Small intestine (tissue), 7 donors: ENCODE measurements at regions not wholly inside any gene's neighbourhood (a gene's known extent, or its start where the extent isn't known, plus 50 kb on each side); places are given as distances from the start of the nearest gene placed in this dataset.

Experiments used
- DNase-seq, 2 donors: peaks; one replicate each; pipeline versions ENCODE4 v3.0.0 to v3.0.0-alpha.2; 2013
- FAIRE-seq: peaks from 2 replicates; lab custom pipeline; 2012; peaks lifted over from hg19 to GRCh38; lab: Jason Lieb, UNC
- H3K27ac ChIP-seq, 3 donors: one replicate each; pipeline ENCODE4 v1.5.1; 2013; ENCODE audit warnings: low read length in 2 of 3, mild to moderate bottlenecking in 2 of 3, control low read depth in 1 of 3, inconsistent platforms in 1 of 3, low read depth in 1 of 3, moderate library complexity in 1 of 3
- H3K27me3 ChIP-seq, 3 donors: one replicate each; pipeline ENCODE4 v1.6.1; 2013; ENCODE audit warnings: low read length in 3 of 3, inconsistent platforms in 1 of 3; ENCODE audit not compliant: control insufficient read depth in 3 of 3, insufficient read depth in 3 of 3
- H3K36me3 ChIP-seq, 3 donors: one replicate each; pipeline ENCODE4 v1.6.1; 2013; ENCODE audit warnings: low read length in 3 of 3, inconsistent platforms in 1 of 3, low read depth in 1 of 3, mild to moderate bottlenecking in 1 of 3, moderate library complexity in 1 of 3; ENCODE audit not compliant: control insufficient read depth in 3 of 3, insufficient read depth in 2 of 3
- H3K4me1 ChIP-seq, 3 donors: one replicate each; pipeline ENCODE4 v1.6.1; 2013; ENCODE audit warnings: low read length in 2 of 3, inconsistent platforms in 1 of 3, low read depth in 1 of 3, mild to moderate bottlenecking in 1 of 3, moderate library complexity in 1 of 3; ENCODE audit not compliant: control insufficient read depth in 3 of 3, insufficient read depth in 2 of 3
- H3K4me3 ChIP-seq, 3 donors: one replicate each; pipeline ENCODE4 v1.5.1; 2013; ENCODE audit warnings: low read length in 3 of 3, control low read depth in 1 of 3, inconsistent platforms in 1 of 3, low read depth in 1 of 3, mild to moderate bottlenecking in 1 of 3, moderate library complexity in 1 of 3
- H3K9me3 ChIP-seq, 2 donors: one replicate each; pipeline ENCODE4 v1.6.1; 2013; ENCODE audit warnings: low read depth in 1 of 2, low read length in 1 of 2; ENCODE audit not compliant: control insufficient read depth in 2 of 2, insufficient read depth in 1 of 2
- WGBS, 3 donors: extraction: QIAGEN DNeasy Blood & Tissue Kit; methylation state at CpG; one replicate each; pipeline ENCODE4 v1.1.7; 2013; 5-methylcytosine and 5-hydroxymethylcytosine counted together
- donor health status: healthy with polysubstance abuse.
- donor health status: control.
- donor health status: control.
- donor health status: Bipolar disorder and iron deficiency.
- donor health status: healthy.

GRCh38 chr12:30345744-30346471, 349.8 kb downstream of the IPO8 start:
- Histone ChIP-seq H3K27ac (no peak overlapping the region), H3K36me3 (no peaks in the 10 kb centered on the region), H3K4me3 (no peak overlapping the region), H3K27me3 (no peaks in the 10 kb centered on the region), H3K9me3 (peaks cover 0 to 10% of the 10 kb centered on the region in 2 donors), H3K4me1 (no peaks in the 10 kb centered on the region)
- FAIRE-seq (no peak), DNase-seq (no peak)
- 73 to 81% (median 77%) methylated on average over 4 of the region's 4 CpGs for WGBS, 3 donors

- Histone ChIP-seq H3K9me3 (peaks cover 0 to 14% of the 10 kb centered on the region in 2 donors), H3K4me1 (no peaks in the 10 kb centered on the region), H3K27me3 (no peaks in the 10 kb centered on the region), H3K36me3 (no peaks in the 10 kb centered on the region), H3K4me3 (no peak overlapping the region), H3K27ac (no peak overlapping the region)
- FAIRE-seq (no peak), DNase-seq (no peak)
Observed at GRCh38 chr12:30330565-30330964, 365.1 kb downstream of the IPO8 start.

GRCh38 chr12:30329281-30329680, 366.4 kb downstream of the IPO8 start:
- 75 to 84% (median 80%) methylated on average over 2 of the region's 2 CpGs for WGBS, 3 donors
- Histone ChIP-seq H3K9me3 (peaks cover 0 to 14% of the 10 kb centered on the region in 2 donors), H3K4me1 (no peaks in the 10 kb centered on the region), H3K27ac (no peak overlapping the region), H3K4me3 (no peak overlapping the region), H3K27me3 (no peaks in the 10 kb centered on the region), H3K36me3 (no peaks in the 10 kb centered on the region)
- FAIRE-seq (no peak), DNase-seq (no peak)

- Histone ChIP-seq H3K27ac (no peak overlapping the region), H3K27me3 (no peaks in the 10 kb centered on the region), H3K9me3 (peaks cover 0 to 19% of the 10 kb centered on the region in 2 donors), H3K36me3 (no peaks in the 10 kb centered on the region), H3K4me3 (no peak overlapping the region), H3K4me1 (no peaks in the 10 kb centered on the region)
- WGBS, 3 donors: 48 to 54% (median 50%) methylated on average over 4 of the region's 4 CpGs
- FAIRE-seq (no peak), DNase-seq (no peak)
Observed at GRCh38 chr12:30323008-30323407, 372.7 kb downstream of the IPO8 start.

GRCh38 chr12:30320561-30320960, 375.1 kb downstream of the IPO8 start:
- H3K9me3 ChIP-seq: peaks cover 0 to 7% of the 10 kb centered on the region in 2 donors
- FAIRE-seq: no peak
- WGBS, 3 donors: 92 to 98% (median 95%) methylated on average over 13 of the region's 13 CpGs

GRCh38 chr12:30314506-30315100, 381.1 kb downstream of the IPO8 start:
- FAIRE-seq (no peak), DNase-seq (no peak)
- H3K4me3 ChIP-seq: no peak overlapping the region
- no peaks in the 10 kb centered on the region for H3K36me3 ChIP-seq
- H3K27ac ChIP-seq: no peak overlapping the region
- H3K9me3 ChIP-seq: peaks cover 0 to 11% of the 10 kb centered on the region in 2 donors
- H3K27me3 ChIP-seq: no peaks in the 10 kb centered on the region
- H3K4me1 ChIP-seq: no peaks in the 10 kb centered on the region
- 33 to 51% (median 39%) methylated on average over 5 of the region's 5 CpGs for WGBS, 3 donors

More at GRCh38 chr12:30320561-30320960, 375.1 kb downstream of the IPO8 start:
- H3K4me1 ChIP-seq: no peaks in the 10 kb centered on the region
- no peak overlapping the region for H3K4me3 ChIP-seq
- DNase-seq: no peak
- no peaks in the 10 kb centered on the region for H3K27me3 ChIP-seq
- H3K36me3 ChIP-seq: no peaks in the 10 kb centered on the region
- no peak overlapping the region for H3K27ac ChIP-seq

GRCh38 chr12:30308010-30308717, 387.5 kb downstream of the IPO8 start:
- FAIRE-seq (no peak), DNase-seq (no peak)
- H3K36me3 ChIP-seq: no peaks in the 10 kb centered on the region
- H3K4me3 ChIP-seq: no peak overlapping the region
- no peaks in the 10 kb centered on the region for H3K27me3 ChIP-seq
- H3K27ac ChIP-seq: no peak overlapping the region
- H3K4me1 ChIP-seq: no peaks in the 10 kb centered on the region
- WGBS, 3 donors: 57 to 63% (median 59%) methylated on average over 4 of the region's 4 CpGs
- peaks cover 0 to 14% of the 10 kb centered on the region in 2 donors for H3K9me3 ChIP-seq

- DNase-seq (no peak), FAIRE-seq (no peak)
- no peak overlapping the region for H3K4me3 ChIP-seq
- no peaks in the 10 kb centered on the region for H3K27me3 ChIP-seq
- no peak overlapping the region for H3K27ac ChIP-seq
- peaks cover 0 to 3% of the 10 kb centered on the region in 2 donors for H3K9me3 ChIP-seq
- no peaks in the 10 kb centered on the region for H3K36me3 ChIP-seq
- no peaks in the 10 kb centered on the region for H3K4me1 ChIP-seq
Observed at GRCh38 chr12:30304528-30304927, 391.1 kb downstream of the IPO8 start.
